GM21360 (cell line): ENCODE measurements at regions not wholly inside any gene's neighbourhood (a gene's known extent, or its start where the extent isn't known, plus 50 kb on each side); places are given as distances from the start of the nearest gene placed in this dataset.

Source experiments
- ATAC-seq: cut with Tn5 transposase; IDR thresholded peaks from one replicate; pipeline ENCODE4 v1.9.1; 2021; ENCODE audit warnings: mild to moderate bottlenecking, moderate library complexity; ENCODE audit not compliant: unreplicated experiment

GRCh38 chr4:117425636-117426035 is 340.3 kb upstream of the TRAM1L1 start:
- ATAC-seq = no peak

DNA sequence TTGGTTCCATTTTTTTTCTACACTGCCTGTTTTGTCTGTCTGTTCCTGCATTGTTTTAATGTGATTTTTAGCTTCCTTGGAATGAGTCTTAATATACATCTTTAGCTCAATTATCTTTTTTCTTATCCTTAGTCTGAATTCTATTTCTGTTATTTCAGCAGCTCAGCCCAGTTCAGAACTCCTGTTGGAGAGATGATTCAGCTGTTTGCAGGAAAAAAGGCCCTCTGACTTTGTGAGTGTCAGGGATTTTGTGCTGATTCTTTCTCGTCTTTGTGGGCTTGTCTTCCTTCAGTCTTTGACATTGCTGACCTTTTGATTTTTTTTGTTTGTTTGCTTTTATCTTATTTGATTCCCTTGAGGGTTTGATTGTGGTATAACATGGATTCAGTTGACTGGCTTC is 343.2 kb upstream of the TRAM1L1 start:
- no peak for ATAC-seq

DNA sequence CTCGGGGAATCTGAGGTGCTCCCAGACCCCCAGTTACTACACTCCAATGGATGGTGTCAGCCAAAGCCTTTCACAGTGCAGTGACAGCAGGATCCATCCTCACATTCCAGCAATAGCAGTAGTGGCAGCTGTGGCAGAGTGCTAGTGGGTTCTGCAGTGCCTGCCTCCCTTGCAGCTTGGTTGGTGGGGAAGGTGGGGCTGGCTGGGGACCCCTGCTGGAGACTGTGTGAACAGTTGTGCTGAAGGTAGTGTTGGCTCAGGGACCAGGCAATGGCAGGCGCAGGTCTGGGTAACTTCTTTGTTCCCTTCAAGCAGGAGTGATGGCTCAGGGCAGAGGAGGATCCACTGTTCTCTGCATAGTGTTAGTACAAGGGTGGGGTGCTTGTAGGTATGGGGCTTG is 343.7 kb upstream of the TRAM1L1 start:
- no peak for ATAC-seq

GRCh38 chr4:117429506-117429905 is 344.1 kb upstream of the TRAM1L1 start:
- ATAC-seq = no peak

DNA sequence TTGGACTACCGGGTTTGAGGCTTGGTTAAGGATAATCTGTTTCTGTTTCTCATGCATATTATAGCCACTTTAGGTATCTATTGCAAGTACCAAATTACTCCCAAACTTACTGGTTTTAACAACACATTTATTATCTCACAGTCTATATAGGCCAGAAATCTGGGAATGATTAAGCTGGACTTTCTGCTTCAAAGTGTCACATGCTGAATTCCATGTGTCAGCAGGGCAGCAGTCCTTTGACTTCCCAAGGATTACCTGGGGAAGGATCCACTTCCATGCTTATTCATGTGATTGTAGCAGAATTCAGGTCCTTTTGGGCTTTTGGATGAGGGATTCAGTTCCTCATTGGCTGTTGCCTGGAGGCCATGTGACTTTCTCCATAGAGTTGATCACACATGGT is 349.0 kb upstream of the TRAM1L1 start:
- ATAC-seq = no peak

DNA sequence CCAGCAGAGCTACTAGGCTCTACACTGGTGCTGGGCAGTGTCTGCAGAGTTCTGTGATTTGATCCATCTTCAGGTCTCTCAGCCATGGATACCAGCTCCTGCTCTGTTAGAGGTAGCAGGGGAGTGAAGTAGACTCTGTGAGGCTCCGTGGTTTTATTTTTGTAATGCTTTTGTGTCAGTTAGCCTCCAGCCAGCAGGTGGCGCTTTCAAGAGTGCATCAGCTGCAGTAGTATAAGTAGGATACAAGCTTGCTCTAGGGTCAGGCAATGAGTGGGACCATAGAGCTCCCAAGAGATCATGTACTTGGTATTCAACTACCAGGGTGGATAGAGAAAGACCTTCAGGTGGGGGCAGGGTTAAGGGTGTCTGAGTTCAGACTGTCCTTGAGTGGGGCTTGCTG is 362.5 kb upstream of the TRAM1L1 start:
- no peak for ATAC-seq

DNA sequence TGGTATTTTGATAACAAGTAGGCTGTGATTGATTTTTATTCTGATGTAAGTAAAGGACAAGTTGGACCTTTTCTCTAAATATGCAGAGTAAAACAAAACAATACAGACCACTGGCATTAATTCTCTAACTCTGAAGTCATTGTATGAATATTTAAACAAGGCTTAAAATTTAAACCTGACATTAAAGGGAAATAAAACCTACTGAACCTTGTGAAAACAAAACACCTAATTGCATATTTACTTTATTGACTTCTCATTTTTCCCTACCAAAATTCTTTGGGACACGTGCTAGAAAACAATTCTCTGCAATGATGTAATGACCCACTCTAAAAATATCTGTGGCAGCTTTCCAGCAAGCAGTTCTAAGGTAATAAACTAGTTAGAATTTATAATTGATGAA is 369.7 kb upstream of the TRAM1L1 start:
- ATAC-seq = no peak

DNA sequence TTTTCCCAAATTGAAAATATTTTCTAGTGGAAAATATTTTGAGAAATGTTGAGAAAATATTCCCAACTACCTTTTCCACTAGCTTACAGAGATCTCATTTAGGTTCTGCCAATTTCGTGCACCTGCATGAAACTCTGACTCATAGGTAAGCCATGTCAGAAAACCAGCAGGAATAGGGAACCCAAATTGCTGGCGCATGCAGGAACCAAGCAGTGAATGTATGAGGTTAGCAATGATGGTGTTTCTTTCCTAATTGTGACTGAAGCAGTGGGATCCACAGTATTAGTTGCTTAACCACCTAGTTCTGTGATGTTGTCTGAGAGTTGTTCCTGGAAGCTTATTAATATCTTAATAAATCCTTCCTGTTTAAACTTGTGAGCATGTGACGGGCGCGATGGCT is 381.0 kb upstream of the TRAM1L1 start:
- no peak for ATAC-seq

GRCh38 chr4:117467404-117467803 is 382.0 kb upstream of the TRAM1L1 start:
- ATAC-seq = no peak

DNA sequence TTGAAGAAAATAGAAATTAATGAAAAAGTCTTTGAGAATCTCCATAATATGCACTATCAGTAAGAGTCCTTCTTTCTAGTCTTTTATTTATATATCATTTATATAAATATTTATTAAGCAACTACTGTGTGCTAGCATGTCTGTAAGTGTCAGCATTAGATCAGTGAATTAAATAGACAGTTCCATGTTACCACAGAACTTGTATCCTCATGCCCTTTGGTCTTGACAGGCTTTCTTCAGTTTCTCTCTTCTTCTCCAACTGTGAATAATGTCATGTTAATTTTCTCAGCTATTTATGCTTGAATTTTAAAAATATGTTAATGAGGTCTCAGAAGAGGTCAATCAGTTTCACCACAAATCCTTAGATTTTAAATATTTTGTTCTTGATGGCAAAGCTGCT is 389.6 kb upstream of the TRAM1L1 start:
- ATAC-seq = no peak

DNA sequence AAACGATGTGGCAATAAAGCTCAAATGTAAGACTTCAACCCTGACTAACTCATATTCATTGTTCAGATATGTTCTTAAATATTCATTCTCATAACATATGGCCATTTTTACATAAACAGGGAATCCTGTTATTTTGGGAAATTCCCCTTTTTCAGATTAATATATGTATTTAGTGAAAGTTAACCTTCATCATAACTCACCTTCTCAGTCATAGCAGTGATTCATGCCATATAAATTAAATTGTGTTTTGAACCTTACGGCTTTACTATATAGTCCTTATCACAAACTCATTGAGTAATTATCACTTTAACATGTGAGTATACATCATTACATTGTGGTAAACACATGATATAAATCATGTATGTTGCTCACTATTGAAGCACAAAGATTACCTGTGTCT is 392.5 kb upstream of the TRAM1L1 start:
- no peak for ATAC-seq

- no peak for ATAC-seq
Observed at GRCh38 chr4:117478702-117479101, 393.3 kb upstream of the TRAM1L1 start.

GRCh38 chr4:117479673-117480072 is 394.3 kb upstream of the TRAM1L1 start:
- peak; percentile 52 for ATAC-seq

- ATAC-seq = no peak
Observed at GRCh38 chr4:117481742-117482141, 396.4 kb upstream of the TRAM1L1 start.

GRCh38 chr4:117488692-117489091 is 403.3 kb upstream of the TRAM1L1 start:
- ATAC-seq = no peak

GRCh38 chr4:117489107-117489506 is 403.7 kb upstream of the TRAM1L1 start:
- ATAC-seq = no peak

GRCh38 chr4:117491516-117491915 is 406.1 kb upstream of the TRAM1L1 start:
- no peak for ATAC-seq

- no peak for ATAC-seq
Observed at GRCh38 chr4:117495802-117496201, 410.4 kb upstream of the TRAM1L1 start.

DNA sequence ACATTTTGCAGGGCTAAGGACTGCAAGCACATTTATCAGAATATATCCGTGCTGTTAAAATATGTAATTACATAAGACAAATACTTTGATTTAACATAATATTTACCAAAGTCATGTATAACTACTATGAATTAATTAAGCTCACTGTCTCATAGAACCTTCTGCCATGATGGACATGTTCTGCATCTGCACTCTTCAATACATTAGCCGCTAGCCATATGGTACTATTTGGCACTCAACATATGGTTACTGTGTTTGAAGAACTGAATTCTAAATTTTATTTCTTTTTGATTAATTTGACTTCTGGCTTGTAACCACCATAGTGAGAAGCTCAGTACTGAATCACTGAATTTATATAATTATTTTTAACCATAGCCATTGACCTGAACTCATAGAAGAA is 427.0 kb upstream of the TRAM1L1 start:
- ATAC-seq = no peak

DNA sequence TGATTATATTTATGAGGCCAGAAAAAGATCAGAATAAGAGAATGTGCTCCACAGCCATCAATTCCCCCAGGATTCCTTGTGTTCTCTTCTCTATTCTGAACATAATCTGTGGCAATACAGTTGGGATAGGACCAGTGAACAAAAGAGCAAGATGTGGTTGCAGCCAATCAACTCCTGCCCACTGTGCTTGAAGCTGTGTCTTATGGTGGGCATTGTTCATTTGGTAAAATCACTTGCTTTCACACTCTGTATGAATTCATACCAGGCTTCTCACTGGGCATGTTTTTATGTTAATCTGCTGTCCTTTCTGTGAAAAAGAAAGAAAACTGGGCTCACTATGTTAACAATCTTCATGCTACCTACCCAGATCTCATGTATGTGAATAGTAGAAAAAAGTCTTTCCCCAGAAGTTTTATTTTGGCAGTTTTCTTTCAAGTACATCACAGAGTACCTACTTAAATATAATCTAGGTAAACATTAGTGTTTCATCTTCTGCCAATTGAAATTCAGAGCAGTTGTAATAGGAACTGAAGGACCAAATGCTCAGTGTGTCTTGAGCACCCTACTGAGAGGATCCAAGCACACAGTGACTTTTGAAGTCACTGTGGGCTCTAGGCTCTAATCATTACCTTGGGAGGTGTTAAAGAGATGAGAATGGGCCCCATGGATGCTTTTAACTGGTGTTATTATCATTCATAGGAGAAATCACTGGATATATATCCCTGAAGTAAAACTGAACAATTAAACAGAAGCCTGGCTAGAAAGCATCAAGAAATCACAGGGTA is 429.2 kb upstream of the TRAM1L1 start:
- no peak for ATAC-seq

GRCh38 chr4:117515921-117516320 is 430.5 kb upstream of the TRAM1L1 start:
- no peak for ATAC-seq

DNA sequence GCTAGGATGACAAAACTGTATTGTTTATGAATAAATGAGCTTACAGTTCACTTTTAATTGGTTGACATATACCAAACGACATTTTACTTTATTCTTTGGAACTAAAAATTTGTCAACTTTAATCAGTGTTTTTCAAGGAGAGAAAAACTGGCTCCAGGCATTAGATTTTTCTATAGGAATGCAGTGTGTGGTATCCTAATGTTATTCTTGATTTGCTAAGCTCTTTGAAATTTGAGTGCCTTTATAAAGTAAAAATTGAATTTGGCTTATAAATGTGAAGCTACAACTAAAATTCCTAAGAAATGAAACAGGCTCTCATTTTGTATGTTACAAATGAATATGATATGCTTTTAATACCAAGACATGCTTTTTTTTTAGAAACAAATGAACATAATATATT is 442.2 kb upstream of the TRAM1L1 start:
- ATAC-seq = no peak

DNA sequence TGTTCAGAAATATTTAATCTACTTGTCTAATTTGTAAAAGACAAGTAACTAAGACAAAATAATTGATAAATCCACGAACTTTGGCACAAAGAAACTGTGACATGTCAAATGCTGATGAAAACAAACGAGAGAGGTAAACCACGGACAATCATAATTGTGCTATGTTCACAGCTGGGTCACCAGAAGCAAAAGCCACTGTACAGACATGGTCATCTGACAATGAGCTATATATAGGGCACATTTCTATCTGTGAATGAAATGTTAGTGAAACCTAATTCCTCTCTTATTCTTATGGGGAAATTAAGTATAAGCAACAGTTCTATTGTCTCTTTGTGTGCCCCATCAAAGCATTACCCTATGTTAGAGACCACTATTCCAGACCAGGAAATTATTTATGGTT is 444.0 kb upstream of the TRAM1L1 start:
- ATAC-seq = no peak
